ENCODE measurements at regions not wholly inside any gene's neighbourhood (a gene's known extent, or its start where the extent isn't known, plus 50 kb on each side); places are given as distances from the start of the nearest gene placed in this dataset.

DNA sequence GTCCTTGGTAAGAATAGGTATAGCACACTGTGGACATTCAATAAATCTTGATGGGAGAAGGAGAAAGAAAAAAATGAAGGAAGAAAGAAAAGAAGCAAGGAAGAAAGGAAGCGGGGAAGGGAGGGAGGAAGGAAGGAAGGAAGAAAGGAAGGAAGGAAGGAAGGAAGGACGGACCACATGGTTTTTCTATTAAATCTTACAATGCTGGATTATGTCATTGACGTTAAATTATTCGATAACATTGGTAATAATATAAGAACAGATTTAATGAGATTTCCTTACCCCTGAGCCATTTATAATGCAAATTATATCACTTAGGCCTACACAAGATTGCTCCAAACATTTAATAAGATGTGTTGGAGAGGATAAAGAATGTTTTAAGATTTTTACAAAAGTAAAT is 124.9 kb upstream of the SYT1 start:
- TF ChIP-seq, protein P1, sequence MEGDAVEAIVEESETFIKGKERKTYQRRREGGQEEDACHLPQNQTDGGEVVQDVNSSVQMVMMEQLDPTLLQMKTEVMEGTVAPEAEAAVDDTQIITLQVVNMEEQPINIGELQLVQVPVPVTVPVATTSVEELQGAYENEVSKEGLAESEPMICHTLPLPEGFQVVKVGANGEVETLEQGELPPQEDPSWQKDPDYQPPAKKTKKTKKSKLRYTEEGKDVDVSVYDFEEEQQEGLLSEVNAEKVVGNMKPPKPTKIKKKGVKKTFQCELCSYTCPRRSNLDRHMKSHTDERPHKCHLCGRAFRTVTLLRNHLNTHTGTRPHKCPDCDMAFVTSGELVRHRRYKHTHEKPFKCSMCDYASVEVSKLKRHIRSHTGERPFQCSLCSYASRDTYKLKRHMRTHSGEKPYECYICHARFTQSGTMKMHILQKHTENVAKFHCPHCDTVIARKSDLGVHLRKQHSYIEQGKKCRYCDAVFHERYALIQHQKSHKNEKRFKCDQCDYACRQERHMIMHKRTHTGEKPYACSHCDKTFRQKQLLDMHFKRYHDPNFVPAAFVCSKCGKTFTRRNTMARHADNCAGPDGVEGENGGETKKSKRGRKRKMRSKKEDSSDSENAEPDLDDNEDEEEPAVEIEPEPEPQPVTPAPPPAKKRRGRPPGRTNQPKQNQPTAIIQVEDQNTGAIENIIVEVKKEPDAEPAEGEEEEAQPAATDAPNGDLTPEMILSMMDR (IDR thresholded peaks at IDR 0.05), result no peak
- no peak for TF ChIP-seq POLR2A (IDR thresholded peaks at IDR 0.05)
